SK-N-SH (cell line): ENCODE measurements at regions not wholly inside any gene's neighbourhood (a gene's known extent, or its start where the extent isn't known, plus 50 kb on each side); places are given as distances from the start of the nearest gene placed in this dataset.

ENCODE experiments used
- CTCF ChIA-PET: fragments of 300-600, 350-600 bp; formaldehyde crosslinking; extraction: SDS; loops from one replicate; lab custom pipeline; 2021; lab: Yijun Ruan, JAX
- POLR2A ChIA-PET: fragments of 350-600 bp; sonication (Branson Sonifier 250); formaldehyde crosslinking; extraction: SDS; loops from one replicate; lab custom pipeline; 2020; ENCODE audit warnings: antibody characterized with exemption, inconsistent platforms; lab: Yijun Ruan, JAX
- DNase-seq: peaks from one replicate; pipeline ENCODE4 v3.0.0; 2012
- H2AFZ ChIP-seq: fragments of 200-600 bp; sonication (generic); 2 replicates; pipeline ENCODE4 v1.8.1; 2016; ENCODE audit warnings: antibody characterized with exemption, mild to moderate bottlenecking, low read depth
- H3F3A ChIP-seq: fragments of 200-600 bp; sonication (generic); replicated peaks from 2 replicates; pipeline ENCODE3; 2016; ENCODE audit warnings: antibody characterized with exemption, mild to moderate bottlenecking; ENCODE audit not compliant: insufficient read depth
- H3K27ac ChIP-seq, 2 experiments: fragments of 200-500 bp in 1 of 2; fragments of 200-600 bp in 1 of 2; sonication (Bioruptor generic) in 1 of 2; sonication (generic), shearing (Covaris generic) in 1 of 2; 2 replicates each; pipeline versions ENCODE4 v1.5.1 to v1.6.1; 2014 to 2016; ENCODE audit warnings: low read depth in 2 of 2, inconsistent platforms in 1 of 2, low read length in 1 of 2, mild to moderate bottlenecking in 1 of 2, mixed read lengths in 1 of 2
- H3K27me3 ChIP-seq: fragments of 200-600 bp; sonication (generic), shearing (Covaris generic); 2 replicates; pipeline ENCODE4 v1.6.1; 2016; ENCODE audit warnings: mixed run types; ENCODE audit not compliant: insufficient read depth
- H3K36me3 ChIP-seq, 2 experiments: fragments of 200-500 bp in 1 of 2; fragments of 200-600 bp in 1 of 2; sonication (Bioruptor generic) in 1 of 2; sonication (generic) in 1 of 2; replicated peaks in 1 of 2; 2 replicates each; pipeline versions ENCODE3 to v1.5.1; 2014 to 2016; ENCODE audit warnings: low read length in 1 of 2, mild to moderate bottlenecking in 1 of 2; ENCODE audit not compliant: insufficient read depth in 2 of 2, control insufficient read depth in 1 of 2
- H3K4me1 ChIP-seq, 2 experiments: fragments of 200-500 bp in 1 of 2; fragments of 200-600 bp in 1 of 2; sonication (Bioruptor generic) in 1 of 2; sonication (generic), shearing (Covaris generic) in 1 of 2; 2 replicates each; pipeline versions ENCODE4 v1.5.1 to v1.6.1; 2014 to 2016; ENCODE audit warnings: low read depth in 1 of 2, low read length in 1 of 2, mixed run types in 1 of 2; ENCODE audit not compliant: insufficient read depth in 2 of 2, control insufficient read depth in 1 of 2
- H3K4me2 ChIP-seq: fragments of 200-600 bp; sonication (generic), shearing (Covaris generic); 2 replicates; pipeline ENCODE4 v1.6.1; 2017; ENCODE audit warnings: mixed run types
- H3K4me3 ChIP-seq, 2 experiments: fragments of 200-500 bp in 1 of 2; fragments of 200-600 bp in 1 of 2; sonication (Bioruptor generic) in 1 of 2; sonication (generic), shearing (Covaris generic) in 1 of 2; 2 replicates each; pipeline versions ENCODE4 v1.5.1 to v1.8.1; 2014 to 2016; ENCODE audit warnings: low read depth in 2 of 2, inconsistent platforms in 1 of 2, low read length in 1 of 2, mild to moderate bottlenecking in 1 of 2, mixed read lengths in 1 of 2, moderate library complexity in 1 of 2
- H3K79me2 ChIP-seq: fragments of 200-600 bp; sonication (generic); 2 replicates; pipeline ENCODE4 v1.8.1; 2017; ENCODE audit warnings: mild to moderate bottlenecking; ENCODE audit not compliant: insufficient read depth
- H3K9ac ChIP-seq: fragments of 200-600 bp; sonication (generic); 2 replicates; pipeline ENCODE4 v1.6.1; 2017; ENCODE audit warnings: mixed run types
- H3K9me2 ChIP-seq: fragments of 200-600 bp; sonication (generic); 2 replicates; pipeline ENCODE4 v1.6.1; 2017; ENCODE audit warnings: mixed run types
- H3K9me3 ChIP-seq: fragments of 200-600 bp; sonication (generic); 2 replicates; pipeline ENCODE4 v1.6.1; 2017; ENCODE audit warnings: mixed run types, mild to moderate bottlenecking, moderate library complexity
- H4K20me1 ChIP-seq: fragments of 200-600 bp; sonication (generic); 2 replicates; pipeline ENCODE4 v1.6.1; 2017; ENCODE audit warnings: mild to moderate bottlenecking, mixed run types; ENCODE audit not compliant: insufficient read depth
- CTCF ChIP-seq: fragments of 200-600 bp; sonication (generic); IDR thresholded peaks from 2 replicates; pipeline ENCODE4 v1.6.1; 2017; ENCODE audit warnings: antibody characterized with exemption, mild to moderate bottlenecking, moderate library complexity
- ELF1 ChIP-seq: IDR thresholded peaks from 2 replicates; pipeline ENCODE4 v1.4.0; 2012
- EZH2phosphoT487 ChIP-seq: fragments of 200-600 bp; sonication (generic); IDR thresholded peaks from 2 replicates; pipeline ENCODE4 v1.6.1; 2017; ENCODE audit warnings: low read depth, mixed run types, mild to moderate bottlenecking, antibody characterized with exemption, moderate library complexity, borderline replicate concordance
- FOXJ3 ChIP-seq: sonication (generic); formaldehyde crosslinking; IDR thresholded peaks from 2 replicates; pipeline ENCODE4 v1.5.1; 2020; ENCODE audit warnings: mild to moderate bottlenecking, missing genetic modification reagents
- GABPA ChIP-seq: IDR thresholded peaks from 2 replicates; pipeline ENCODE4 v1.4.0; 2012; ENCODE audit warnings: low read depth, mild to moderate bottlenecking
- IRF3 ChIP-seq: fragments of 150-350 bp; IDR thresholded peaks from 2 replicates; pipeline ENCODE4 v1.6.1; 2016; ENCODE audit warnings: mild to moderate bottlenecking, low read depth, low read length
- JUND ChIP-seq: IDR thresholded peaks from 2 replicates; pipeline ENCODE4 v1.4.0; 2012
- MEF2A ChIP-seq: IDR thresholded peaks from 2 replicates; pipeline ENCODE4 v1.4.0; 2012; ENCODE audit warnings: low read depth, borderline replicate concordance
- NFIC ChIP-seq: IDR thresholded peaks from 2 replicates; pipeline ENCODE4 v1.4.0; 2012; ENCODE audit warnings: borderline replicate concordance
- NRF1 ChIP-seq: IDR thresholded peaks from 2 replicates; pipeline ENCODE4 v1.6.1; 2012; ENCODE audit warnings: low read depth, mild to moderate bottlenecking, low read length
- PBX3 ChIP-seq: IDR thresholded peaks from 2 replicates; pipeline ENCODE4; 2012
- POLR2AphosphoS5 ChIP-seq: IDR thresholded peaks from 2 replicates; pipeline ENCODE4 v1.6.1; 2012; ENCODE audit warnings: low read depth, low read length
- RAD21 ChIP-seq: IDR thresholded peaks from 2 replicates; pipeline ENCODE4 v1.6.1; 2012; ENCODE audit warnings: mild to moderate bottlenecking, low read length
- RCOR1 ChIP-seq: fragments of 150-350 bp; IDR thresholded peaks from 2 replicates; pipeline ENCODE4 v1.6.1; 2017; ENCODE audit warnings: antibody characterized with exemption, low read length
- REST ChIP-seq: IDR thresholded peaks from 2 replicates; pipeline ENCODE4 v1.6.1; 2012; ENCODE audit warnings: mild to moderate bottlenecking, low read depth, low read length, moderate library complexity
- TAF1 ChIP-seq: IDR thresholded peaks from 2 replicates; pipeline ENCODE4 v1.6.1; 2012; ENCODE audit warnings: low read depth, mild to moderate bottlenecking, low read length, moderate library complexity, borderline replicate concordance
- TEAD4 ChIP-seq: IDR thresholded peaks from 2 replicates; pipeline ENCODE4 v1.4.0; 2012; ENCODE audit warnings: mild to moderate bottlenecking, borderline replicate concordance; ENCODE audit not compliant: insufficient read depth
- USF1 ChIP-seq: IDR thresholded peaks from 2 replicates; pipeline ENCODE4 v1.4.0; 2012; ENCODE audit warnings: low read depth, borderline replicate concordance
- YY1 ChIP-seq: IDR thresholded peaks from 2 replicates; pipeline ENCODE4 v1.4.0; 2012; ENCODE audit warnings: low read depth, mild to moderate bottlenecking
- ZBTB33 ChIP-seq: IDR thresholded peaks from 2 replicates; pipeline ENCODE4 v1.4.0; 2012; ENCODE audit warnings: low read depth, borderline replicate concordance
- WGBS: methylation state at CpG from one replicate; pipeline ENCODE4 v1.1.6; 2017; ENCODE audit warnings: low lambda C conversion rate; 5-methylcytosine and 5-hydroxymethylcytosine counted together

GRCh38 chr3:6532101-6532500 lies 328.8 kb upstream of the GRM7 start:
- H3K36me3 ChIP-seq: no peaks in the 10 kb centered on the region
- WGBS: 26% methylated on average over 3 of the region's 3 CpGs
- no peaks in the 10 kb centered on the region for H3K27me3 ChIP-seq
- DNase-seq: no peak
- H2AFZ ChIP-seq: no peak overlapping the region
- no peaks in the 10 kb centered on the region for H3K4me1 ChIP-seq
- H3K9me3 ChIP-seq: no peaks in the 10 kb centered on the region
- no peak overlapping the region for H3K4me2 ChIP-seq
- H3K27ac ChIP-seq: no peak overlapping the region
- no peaks in the 10 kb centered on the region for H3K79me2 ChIP-seq
- H3K9me2 ChIP-seq: no peaks in the 10 kb centered on the region
- no peaks in the 10 kb centered on the region for H3F3A ChIP-seq
- H3K9ac ChIP-seq: no peak overlapping the region
- POLR2A ChIA-PET: no interaction called here
- TF ChIP-seq USF1 (no peak), ZBTB33 (no peak), POLR2AphosphoS5 (no peak), TEAD4 (no peak), NFIC (no peak), JUND (no peak), TAF1 (no peak), FOXJ3 (CRISPR knock-in tag) (no peak), RAD21 (no peak), RCOR1 (no peak)
- no peak overlapping the region for H3K4me3 ChIP-seq
- CTCF ChIA-PET: no interaction called here
- no peaks in the 10 kb centered on the region for H4K20me1 ChIP-seq

- H3K36me3 ChIP-seq: no peaks in the 10 kb centered on the region
- H3K9me2 ChIP-seq: no peaks in the 10 kb centered on the region
- CTCF ChIA-PET: no interaction called here
- H3K4me2 ChIP-seq: no peak overlapping the region
- POLR2A ChIA-PET: no interaction called here
- DNase-seq: no peak
- no peaks in the 10 kb centered on the region for H3K79me2 ChIP-seq
- H3K4me3 ChIP-seq: no peak overlapping the region
- no peaks in the 10 kb centered on the region for H4K20me1 ChIP-seq
- no peaks in the 10 kb centered on the region for H3F3A ChIP-seq
- 14% methylated on average over 4 of the region's 6 CpGs for WGBS
- H3K27me3 ChIP-seq: no peaks in the 10 kb centered on the region
- H3K9ac ChIP-seq: no peak overlapping the region
- no peaks in the 10 kb centered on the region for H3K4me1 ChIP-seq
- no peak overlapping the region for H3K27ac ChIP-seq
- no peaks in the 10 kb centered on the region for H3K9me3 ChIP-seq
- no peak overlapping the region for H2AFZ ChIP-seq
- no peak for TF ChIP-seq NRF1
- no peak for TF ChIP-seq YY1
- no peak for TF ChIP-seq IRF3
- no peak for TF ChIP-seq ELF1
- TF ChIP-seq EZH2phosphoT487: no peak
- TF ChIP-seq REST: no peak
- no peak for TF ChIP-seq MEF2A
- no peak for TF ChIP-seq PBX3
- TF ChIP-seq CTCF: no peak
- no peak for TF ChIP-seq GABPA
- no peak for TF ChIP-seq FOXJ3 (CRISPR knock-in tag)
These were observed 319.9 kb upstream of the GRM7 start for GRCh38 chr3:6540981-6541380.
